Loucy (cell line): ENCODE measurements at regions not wholly inside any gene's neighbourhood (a gene's known extent, or its start where the extent isn't known, plus 50 kb on each side); places are given as distances from the start of the nearest gene placed in this dataset.

Experiments used
- EZH2phosphoT487 ChIP-seq: fragments of 200-600 bp; IDR thresholded peaks from 2 replicates; pipeline ENCODE4 v1.6.1; 2018; ENCODE audit warnings: antibody characterized with exemption, mild to moderate bottlenecking, moderate library complexity, borderline replicate concordance
- TF ChIP-seq, protein P1 (sequence below): fragments of 200-600 bp; sonication (generic); conservative IDR thresholded peaks from 2 replicates; pipeline ENCODE4 v1.5.1; 2014; ENCODE audit warnings: mild to moderate bottlenecking, antibody characterized with exemption, low read length

DNA sequence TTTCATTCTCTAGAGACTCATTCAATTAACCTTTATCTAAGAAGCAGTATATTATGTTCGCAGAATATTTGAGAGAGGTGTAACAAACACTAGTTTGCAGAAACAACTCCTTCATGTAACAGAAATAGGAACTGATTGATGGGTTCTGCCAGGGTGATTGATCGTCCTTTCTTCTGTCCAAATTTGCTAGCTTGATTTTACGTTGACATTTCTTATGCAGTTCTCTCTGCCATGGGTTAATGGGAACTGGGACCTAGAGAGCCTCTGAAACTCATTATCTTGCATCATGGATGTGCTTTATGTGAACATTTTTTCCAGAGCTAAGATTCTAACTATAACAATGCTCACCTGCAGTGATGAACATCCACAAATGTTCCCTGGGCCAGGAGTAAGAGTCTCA, 107.0 kb downstream of the SLC24A2 start:
- TF ChIP-seq, protein P1, sequence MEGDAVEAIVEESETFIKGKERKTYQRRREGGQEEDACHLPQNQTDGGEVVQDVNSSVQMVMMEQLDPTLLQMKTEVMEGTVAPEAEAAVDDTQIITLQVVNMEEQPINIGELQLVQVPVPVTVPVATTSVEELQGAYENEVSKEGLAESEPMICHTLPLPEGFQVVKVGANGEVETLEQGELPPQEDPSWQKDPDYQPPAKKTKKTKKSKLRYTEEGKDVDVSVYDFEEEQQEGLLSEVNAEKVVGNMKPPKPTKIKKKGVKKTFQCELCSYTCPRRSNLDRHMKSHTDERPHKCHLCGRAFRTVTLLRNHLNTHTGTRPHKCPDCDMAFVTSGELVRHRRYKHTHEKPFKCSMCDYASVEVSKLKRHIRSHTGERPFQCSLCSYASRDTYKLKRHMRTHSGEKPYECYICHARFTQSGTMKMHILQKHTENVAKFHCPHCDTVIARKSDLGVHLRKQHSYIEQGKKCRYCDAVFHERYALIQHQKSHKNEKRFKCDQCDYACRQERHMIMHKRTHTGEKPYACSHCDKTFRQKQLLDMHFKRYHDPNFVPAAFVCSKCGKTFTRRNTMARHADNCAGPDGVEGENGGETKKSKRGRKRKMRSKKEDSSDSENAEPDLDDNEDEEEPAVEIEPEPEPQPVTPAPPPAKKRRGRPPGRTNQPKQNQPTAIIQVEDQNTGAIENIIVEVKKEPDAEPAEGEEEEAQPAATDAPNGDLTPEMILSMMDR = no peak
- no peak for TF ChIP-seq EZH2phosphoT487
